Colonic mucosa (tissue), 4 donors: ENCODE measurements at regions not wholly inside any gene's neighbourhood (a gene's known extent, or its start where the extent isn't known, plus 50 kb on each side); places are given as distances from the start of the nearest gene placed in this dataset.

ENCODE experiments used
- DNase-seq: peaks from one replicate; pipeline ENCODE4 v3.0.0-alpha.2; 2020
- H3K27ac ChIP-seq: fragments of 200-600 bp; one replicate; pipeline ENCODE4 v1.8.0; 2021
- H3K27me3 ChIP-seq: fragments of 200-600 bp; one replicate; pipeline ENCODE4 v1.8.0; 2021
- H3K36me3 ChIP-seq: fragments of 200-600 bp; one replicate; pipeline ENCODE4 v1.8.0; 2021
- H3K4me1 ChIP-seq: fragments of 200-600 bp; one replicate; pipeline ENCODE4 v1.8.0; 2021; ENCODE audit warnings: mild to moderate bottlenecking
- H3K4me3 ChIP-seq: fragments of 200-600 bp; one replicate; pipeline ENCODE4 v1.8.0; 2021
- H3K9ac ChIP-seq, 2 donors: one replicate each; pipeline ENCODE4 v1.7.0; 2013; ENCODE audit warnings: control low read depth in 2 of 2, low read depth in 2 of 2, low read length in 2 of 2
- H3K9me3 ChIP-seq: fragments of 200-600 bp; one replicate; pipeline ENCODE4 v1.8.0; 2021
- intact Hi-C: fragments of 100-400 bp; cut with DNase I; formaldehyde crosslinking; loops from one replicate; pipeline ENCODE4 v1.14.1; 2022
- TF ChIP-seq, protein P1 (sequence below): fragments of 200-600 bp; IDR thresholded peaks from one replicate; pipeline ENCODE4 v1.8.0; 2022; ENCODE audit warnings: antibody characterized with exemption, mild to moderate bottlenecking
- donor health status: healthy.
- donor health status: DM: no; HTN: no; CAD: no.
- donor health status: DM: no; HTN: no; CAD: no.

DNA sequence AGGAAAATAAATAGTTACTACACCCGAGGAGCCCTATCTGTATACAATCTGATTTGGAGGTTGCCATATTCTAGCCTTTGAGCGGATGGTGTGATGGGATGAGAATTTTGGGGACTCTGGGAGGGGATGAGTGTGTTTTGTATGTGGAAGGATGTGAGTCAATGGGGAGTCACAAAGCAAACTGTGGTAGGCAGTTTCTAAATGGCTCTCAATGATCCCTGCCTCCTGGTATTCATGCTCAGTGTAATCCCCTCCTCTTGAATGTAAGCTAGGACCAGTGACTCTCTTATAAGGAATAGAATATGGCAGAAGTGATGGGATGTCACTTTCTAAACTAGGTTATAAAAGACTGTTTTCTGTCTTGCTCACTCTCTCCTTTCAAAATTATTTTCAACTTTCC is 205.7 kb upstream of the RIOK2 start:
- Histone ChIP-seq H3K36me3 (no peaks in the 10 kb centered on the region), H3K4me3 (no peak overlapping the region), H3K27me3 (no peaks in the 10 kb centered on the region), H3K9ac (no peak overlapping the region), H3K9me3 (no peaks in the 10 kb centered on the region), H3K4me1 (no peaks in the 10 kb centered on the region), H3K27ac (no peak overlapping the region)
- intact Hi-C loops = no loop called here
- DNase-seq = no peak
- TF ChIP-seq, protein P1, sequence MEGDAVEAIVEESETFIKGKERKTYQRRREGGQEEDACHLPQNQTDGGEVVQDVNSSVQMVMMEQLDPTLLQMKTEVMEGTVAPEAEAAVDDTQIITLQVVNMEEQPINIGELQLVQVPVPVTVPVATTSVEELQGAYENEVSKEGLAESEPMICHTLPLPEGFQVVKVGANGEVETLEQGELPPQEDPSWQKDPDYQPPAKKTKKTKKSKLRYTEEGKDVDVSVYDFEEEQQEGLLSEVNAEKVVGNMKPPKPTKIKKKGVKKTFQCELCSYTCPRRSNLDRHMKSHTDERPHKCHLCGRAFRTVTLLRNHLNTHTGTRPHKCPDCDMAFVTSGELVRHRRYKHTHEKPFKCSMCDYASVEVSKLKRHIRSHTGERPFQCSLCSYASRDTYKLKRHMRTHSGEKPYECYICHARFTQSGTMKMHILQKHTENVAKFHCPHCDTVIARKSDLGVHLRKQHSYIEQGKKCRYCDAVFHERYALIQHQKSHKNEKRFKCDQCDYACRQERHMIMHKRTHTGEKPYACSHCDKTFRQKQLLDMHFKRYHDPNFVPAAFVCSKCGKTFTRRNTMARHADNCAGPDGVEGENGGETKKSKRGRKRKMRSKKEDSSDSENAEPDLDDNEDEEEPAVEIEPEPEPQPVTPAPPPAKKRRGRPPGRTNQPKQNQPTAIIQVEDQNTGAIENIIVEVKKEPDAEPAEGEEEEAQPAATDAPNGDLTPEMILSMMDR = no peak

GRCh38 chr5:97400537-97400936 is 217.5 kb upstream of the RIOK2 start:
- intact Hi-C loops = no loop called here
- Histone ChIP-seq H3K27me3 (no peaks in the 10 kb centered on the region), H3K9me3 (no peaks in the 10 kb centered on the region), H3K4me1 (no peaks in the 10 kb centered on the region), H3K9ac (no peak overlapping the region), H3K27ac (no peak overlapping the region), H3K36me3 (no peaks in the 10 kb centered on the region), H3K4me3 (no peak overlapping the region)
- TF ChIP-seq, protein P1 = no peak
- DNase-seq = no peak

GRCh38 chr5:97405941-97406340 is 222.9 kb upstream of the RIOK2 start:
- TF ChIP-seq, protein P1 = no peak
- intact Hi-C loops = no loop called here
- no peak for DNase-seq
- no peaks in the 10 kb centered on the region for H3K9me3 ChIP-seq
- no peaks in the 10 kb centered on the region for H3K36me3 ChIP-seq
- no peaks in the 10 kb centered on the region for H3K4me1 ChIP-seq
- no peak overlapping the region for H3K27ac ChIP-seq
- no peaks in the 10 kb centered on the region for H3K27me3 ChIP-seq
- H3K9ac ChIP-seq = no peak overlapping the region
- no peak overlapping the region for H3K4me3 ChIP-seq

DNA sequence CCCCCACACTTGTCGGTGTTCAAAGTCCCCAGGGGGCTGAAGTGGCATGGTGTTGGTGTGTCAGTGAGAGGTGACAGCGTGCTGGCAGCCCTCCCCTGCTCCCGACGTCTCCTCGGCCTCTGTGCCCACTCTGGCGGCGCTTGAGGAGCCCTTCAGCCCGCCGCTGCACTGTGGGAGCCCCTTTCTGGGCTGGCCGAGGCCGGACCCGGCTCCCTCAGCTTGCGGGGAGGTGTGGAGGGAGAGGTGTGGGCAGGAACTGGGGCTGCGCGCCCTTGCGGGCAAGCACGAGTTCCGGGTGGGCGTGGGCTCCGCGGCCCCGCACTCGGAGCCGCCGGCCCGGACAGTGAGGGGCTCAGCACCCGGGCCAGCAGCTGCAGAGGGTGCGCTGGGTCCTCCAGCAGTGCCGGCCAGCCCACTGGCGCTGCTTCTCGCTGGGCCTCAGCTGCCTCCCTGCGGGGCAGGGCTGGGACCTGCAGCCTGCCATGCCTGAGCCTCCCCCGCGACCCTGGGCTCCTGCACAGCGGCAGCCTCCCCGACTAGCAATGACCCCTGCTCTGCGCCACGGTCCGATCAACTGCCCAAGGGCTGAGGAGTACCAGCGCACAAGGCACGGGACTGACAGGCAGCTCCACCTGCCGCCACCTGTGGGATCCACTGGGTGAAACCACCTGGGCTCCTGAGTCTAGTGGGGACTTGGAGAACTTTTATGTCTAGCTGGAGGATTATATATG is 224.1 kb upstream of the RIOK2 start:
- intact Hi-C loops = no loop called here

DNA sequence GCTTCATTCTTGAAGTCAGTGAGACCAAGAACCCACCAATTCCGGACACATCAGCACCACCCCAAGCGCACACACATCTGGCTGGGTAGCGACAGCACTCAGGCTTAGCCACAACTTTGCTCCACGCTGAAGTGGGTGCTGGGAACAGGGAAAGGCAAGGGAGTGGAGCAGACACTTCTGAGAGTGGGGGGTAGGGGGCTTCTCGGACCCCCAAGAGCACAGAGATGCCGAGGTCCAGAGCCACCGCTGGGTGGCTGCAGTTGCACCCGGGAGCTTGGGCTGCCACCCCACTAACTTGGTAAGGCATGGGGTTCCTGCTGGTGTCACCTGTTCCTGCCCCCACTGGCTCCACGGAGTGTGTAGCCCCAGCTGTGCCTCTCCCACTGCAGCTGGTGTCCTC is 225.3 kb upstream of the RIOK2 start:
- Histone ChIP-seq H3K4me3 (no peak overlapping the region), H3K9ac (no peak overlapping the region), H3K4me1 (no peaks in the 10 kb centered on the region), H3K9me3 (no peaks in the 10 kb centered on the region), H3K27me3 (no peaks in the 10 kb centered on the region), H3K36me3 (no peaks in the 10 kb centered on the region), H3K27ac (no peak overlapping the region)
- TF ChIP-seq, protein P1 = no peak
- no peak for DNase-seq
- intact Hi-C loops = no loop called here

More for the DNA sequence above, 224.1 kb upstream of the RIOK2 start:
- Histone ChIP-seq H3K27ac (no peak overlapping the region), H3K9me3 (no peaks in the 10 kb centered on the region), H3K9ac (no peak overlapping the region), H3K27me3 (no peaks in the 10 kb centered on the region), H3K4me1 (no peaks in the 10 kb centered on the region), H3K4me3 (no peak overlapping the region), H3K36me3 (no peaks in the 10 kb centered on the region)
- no peak for DNase-seq
- TF ChIP-seq, protein P1 = no peak
